ENCODE measurements at regions not wholly inside any gene's neighbourhood (a gene's known extent, or its start where the extent isn't known, plus 50 kb on each side); places are given as distances from the start of the nearest gene placed in this dataset.

DNA sequence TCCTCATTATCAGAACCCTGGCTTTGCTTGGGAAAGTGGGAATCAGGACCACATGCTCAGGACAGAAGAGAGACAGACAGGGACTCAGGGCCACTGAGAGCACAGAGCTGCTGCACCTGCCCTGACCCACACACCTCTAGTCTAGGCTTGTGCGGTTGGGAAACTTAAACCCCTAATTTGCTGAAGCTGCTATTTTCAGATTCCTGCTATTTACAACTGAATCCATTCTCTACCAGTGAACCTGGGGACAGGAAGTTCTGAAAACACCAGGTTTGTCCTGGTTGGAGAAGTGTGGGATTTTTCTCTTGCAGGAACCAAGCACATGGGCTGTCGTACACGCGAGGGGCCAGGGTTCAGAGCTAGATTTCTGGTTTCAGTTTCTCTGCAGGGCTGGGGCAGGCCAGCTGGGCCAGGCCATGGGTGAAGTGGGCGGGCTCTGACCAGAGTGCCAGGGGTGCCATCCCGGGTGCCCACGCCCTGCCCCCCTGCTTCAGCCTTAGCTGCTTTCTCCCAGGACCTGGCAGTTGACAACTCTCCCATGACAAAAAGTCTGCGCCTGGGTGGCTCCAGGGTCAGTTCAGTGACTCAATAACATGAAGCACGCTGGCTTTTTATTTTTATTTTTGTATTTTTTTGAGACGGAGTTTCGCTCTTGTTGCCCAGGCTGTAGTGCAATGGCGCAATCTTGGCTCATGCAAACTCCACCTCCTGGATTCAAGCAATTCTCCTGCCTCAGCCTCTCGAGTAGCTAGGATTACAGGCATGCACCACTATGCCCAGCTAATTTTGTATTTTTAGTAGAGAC, 51.3 kb upstream of the SLC1A4 start (continued):
- TF ChIP-seq, protein P1, sequence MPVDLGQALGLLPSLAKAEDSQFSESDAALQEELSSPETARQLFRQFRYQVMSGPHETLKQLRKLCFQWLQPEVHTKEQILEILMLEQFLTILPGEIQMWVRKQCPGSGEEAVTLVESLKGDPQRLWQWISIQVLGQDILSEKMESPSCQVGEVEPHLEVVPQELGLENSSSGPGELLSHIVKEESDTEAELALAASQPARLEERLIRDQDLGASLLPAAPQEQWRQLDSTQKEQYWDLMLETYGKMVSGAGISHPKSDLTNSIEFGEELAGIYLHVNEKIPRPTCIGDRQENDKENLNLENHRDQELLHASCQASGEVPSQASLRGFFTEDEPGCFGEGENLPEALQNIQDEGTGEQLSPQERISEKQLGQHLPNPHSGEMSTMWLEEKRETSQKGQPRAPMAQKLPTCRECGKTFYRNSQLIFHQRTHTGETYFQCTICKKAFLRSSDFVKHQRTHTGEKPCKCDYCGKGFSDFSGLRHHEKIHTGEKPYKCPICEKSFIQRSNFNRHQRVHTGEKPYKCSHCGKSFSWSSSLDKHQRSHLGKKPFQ (CRISPR knock-in tag; IDR thresholded peaks at IDR 0.05; ENCODE audit: insufficient replicate concordance) = no peak
- TF ChIP-seq, protein P2, sequence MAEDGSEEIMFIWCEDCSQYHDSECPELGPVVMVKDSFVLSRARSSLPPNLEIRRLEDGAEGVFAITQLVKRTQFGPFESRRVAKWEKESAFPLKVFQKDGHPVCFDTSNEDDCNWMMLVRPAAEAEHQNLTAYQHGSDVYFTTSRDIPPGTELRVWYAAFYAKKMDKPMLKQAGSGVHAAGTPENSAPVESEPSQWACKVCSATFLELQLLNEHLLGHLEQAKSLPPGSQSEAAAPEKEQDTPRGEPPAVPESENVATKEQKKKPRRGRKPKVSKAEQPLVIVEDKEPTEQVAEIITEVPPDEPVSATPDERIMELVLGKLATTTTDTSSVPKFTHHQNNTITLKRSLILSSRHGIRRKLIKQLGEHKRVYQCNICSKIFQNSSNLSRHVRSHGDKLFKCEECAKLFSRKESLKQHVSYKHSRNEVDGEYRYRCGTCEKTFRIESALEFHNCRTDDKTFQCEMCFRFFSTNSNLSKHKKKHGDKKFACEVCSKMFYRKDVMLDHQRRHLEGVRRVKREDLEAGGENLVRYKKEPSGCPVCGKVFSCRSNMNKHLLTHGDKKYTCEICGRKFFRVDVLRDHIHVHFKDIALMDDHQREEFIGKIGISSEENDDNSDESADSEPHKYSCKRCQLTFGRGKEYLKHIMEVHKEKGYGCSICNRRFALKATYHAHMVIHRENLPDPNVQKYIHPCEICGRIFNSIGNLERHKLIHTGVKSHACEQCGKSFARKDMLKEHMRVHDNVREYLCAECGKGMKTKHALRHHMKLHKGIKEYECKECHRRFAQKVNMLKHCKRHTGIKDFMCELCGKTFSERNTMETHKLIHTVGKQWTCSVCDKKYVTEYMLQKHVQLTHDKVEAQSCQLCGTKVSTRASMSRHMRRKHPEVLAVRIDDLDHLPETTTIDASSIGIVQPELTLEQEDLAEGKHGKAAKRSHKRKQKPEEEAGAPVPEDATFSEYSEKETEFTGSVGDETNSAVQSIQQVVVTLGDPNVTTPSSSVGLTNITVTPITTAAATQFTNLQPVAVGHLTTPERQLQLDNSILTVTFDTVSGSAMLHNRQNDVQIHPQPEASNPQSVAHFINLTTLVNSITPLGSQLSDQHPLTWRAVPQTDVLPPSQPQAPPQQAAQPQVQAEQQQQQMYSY (CRISPR knock-in tag; IDR thresholded peaks at IDR 0.05) = no peak
- TF ChIP-seq, protein P3, sequence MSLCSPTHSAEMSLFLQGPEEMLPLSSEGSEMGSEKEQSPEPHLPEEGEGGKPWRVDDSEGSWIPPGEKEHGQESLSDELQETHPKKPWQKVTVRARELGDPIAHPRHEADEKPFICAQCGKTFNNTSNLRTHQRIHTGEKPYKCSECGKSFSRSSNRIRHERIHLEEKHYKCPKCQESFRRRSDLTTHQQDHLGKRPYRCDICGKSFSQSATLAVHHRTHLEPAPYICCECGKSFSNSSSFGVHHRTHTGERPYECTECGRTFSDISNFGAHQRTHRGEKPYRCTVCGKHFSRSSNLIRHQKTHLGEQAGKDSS (CRISPR knock-in tag; IDR thresholded peaks at IDR 0.05; ENCODE audit: borderline replicate concordance, low read depth) = no peak
- TF ChIP-seq CHD4 (IDR thresholded peaks at IDR 0.05; ENCODE audit: borderline replicate concordance, low read length) (no peak), ZNF709 (CRISPR knock-in tag; IDR thresholded peaks at IDR 0.05) (0 out of 2 replicates have a peak, but pooled peaks have one; percentile 27), NFE2L1 (CRISPR knock-in tag; IDR thresholded peaks at IDR 0.05; ENCODE audit: borderline replicate concordance) (no peak), RFXANK (CRISPR knock-in tag; IDR thresholded peaks at IDR 0.05) (no peak), RFXAP (CRISPR knock-in tag; IDR thresholded peaks at IDR 0.05; ENCODE audit: borderline replicate concordance) (no peak), ADNP (CRISPR knock-in tag; IDR thresholded peaks at IDR 0.05) (no peak), HES4 (CRISPR knock-in tag; IDR thresholded peaks at IDR 0.05; ENCODE audit: borderline replicate concordance) (0 out of 2 replicates have a peak, but pooled peaks have one; percentile 45)
- TF ChIP-seq, protein P4, sequence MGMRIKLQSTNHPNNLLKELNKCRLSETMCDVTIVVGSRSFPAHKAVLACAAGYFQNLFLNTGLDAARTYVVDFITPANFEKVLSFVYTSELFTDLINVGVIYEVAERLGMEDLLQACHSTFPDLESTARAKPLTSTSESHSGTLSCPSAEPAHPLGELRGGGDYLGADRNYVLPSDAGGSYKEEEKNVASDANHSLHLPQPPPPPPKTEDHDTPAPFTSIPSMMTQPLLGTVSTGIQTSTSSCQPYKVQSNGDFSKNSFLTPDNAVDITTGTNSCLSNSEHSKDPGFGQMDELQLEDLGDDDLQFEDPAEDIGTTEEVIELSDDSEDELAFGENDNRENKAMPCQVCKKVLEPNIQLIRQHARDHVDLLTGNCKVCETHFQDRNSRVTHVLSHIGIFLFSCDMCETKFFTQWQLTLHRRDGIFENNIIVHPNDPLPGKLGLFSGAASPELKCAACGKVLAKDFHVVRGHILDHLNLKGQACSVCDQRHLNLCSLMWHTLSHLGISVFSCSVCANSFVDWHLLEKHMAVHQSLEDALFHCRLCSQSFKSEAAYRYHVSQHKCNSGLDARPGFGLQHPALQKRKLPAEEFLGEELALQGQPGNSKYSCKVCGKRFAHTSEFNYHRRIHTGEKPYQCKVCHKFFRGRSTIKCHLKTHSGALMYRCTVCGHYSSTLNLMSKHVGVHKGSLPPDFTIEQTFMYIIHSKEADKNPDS (CRISPR knock-in tag; IDR thresholded peaks at IDR 0.05) = no peak
- TF ChIP-seq, protein P5, sequence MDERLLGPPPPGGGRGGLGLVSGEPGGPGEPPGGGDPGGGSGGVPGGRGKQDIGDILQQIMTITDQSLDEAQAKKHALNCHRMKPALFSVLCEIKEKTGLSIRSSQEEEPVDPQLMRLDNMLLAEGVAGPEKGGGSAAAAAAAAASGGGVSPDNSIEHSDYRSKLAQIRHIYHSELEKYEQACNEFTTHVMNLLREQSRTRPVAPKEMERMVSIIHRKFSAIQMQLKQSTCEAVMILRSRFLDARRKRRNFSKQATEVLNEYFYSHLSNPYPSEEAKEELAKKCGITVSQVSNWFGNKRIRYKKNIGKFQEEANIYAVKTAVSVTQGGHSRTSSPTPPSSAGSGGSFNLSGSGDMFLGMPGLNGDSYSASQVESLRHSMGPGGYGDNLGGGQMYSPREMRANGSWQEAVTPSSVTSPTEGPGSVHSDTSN (CRISPR knock-in tag; IDR thresholded peaks at IDR 0.05) = no peak
- TF ChIP-seq, protein P6, sequence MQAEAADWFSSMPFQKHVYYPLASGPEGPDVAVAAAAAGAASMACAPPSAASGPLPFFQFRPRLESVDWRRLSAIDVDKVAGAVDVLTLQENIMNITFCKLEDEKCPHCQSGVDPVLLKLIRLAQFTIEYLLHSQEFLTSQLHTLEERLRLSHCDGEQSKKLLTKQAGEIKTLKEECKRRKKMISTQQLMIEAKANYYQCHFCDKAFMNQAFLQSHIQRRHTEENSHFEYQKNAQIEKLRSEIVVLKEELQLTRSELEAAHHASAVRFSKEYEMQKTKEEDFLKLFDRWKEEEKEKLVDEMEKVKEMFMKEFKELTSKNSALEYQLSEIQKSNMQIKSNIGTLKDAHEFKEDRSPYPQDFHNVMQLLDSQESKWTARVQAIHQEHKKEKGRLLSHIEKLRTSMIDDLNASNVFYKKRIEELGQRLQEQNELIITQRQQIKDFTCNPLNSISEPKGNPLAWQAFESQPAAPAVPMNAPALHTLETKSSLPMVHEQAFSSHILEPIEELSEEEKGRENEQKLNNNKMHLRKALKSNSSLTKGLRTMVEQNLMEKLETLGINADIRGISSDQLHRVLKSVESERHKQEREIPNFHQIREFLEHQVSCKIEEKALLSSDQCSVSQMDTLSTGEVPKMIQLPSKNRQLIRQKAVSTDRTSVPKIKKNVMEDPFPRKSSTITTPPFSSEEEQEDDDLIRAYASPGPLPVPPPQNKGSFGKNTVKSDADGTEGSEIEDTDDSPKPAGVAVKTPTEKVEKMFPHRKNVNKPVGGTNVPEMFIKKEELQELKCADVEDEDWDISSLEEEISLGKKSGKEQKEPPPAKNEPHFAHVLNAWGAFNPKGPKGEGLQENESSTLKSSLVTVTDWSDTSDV (CRISPR knock-in tag; IDR thresholded peaks at IDR 0.05) = 0 out of 2 replicates have a peak, but pooled peaks have one; percentile 35
- TF ChIP-seq, protein P7, sequence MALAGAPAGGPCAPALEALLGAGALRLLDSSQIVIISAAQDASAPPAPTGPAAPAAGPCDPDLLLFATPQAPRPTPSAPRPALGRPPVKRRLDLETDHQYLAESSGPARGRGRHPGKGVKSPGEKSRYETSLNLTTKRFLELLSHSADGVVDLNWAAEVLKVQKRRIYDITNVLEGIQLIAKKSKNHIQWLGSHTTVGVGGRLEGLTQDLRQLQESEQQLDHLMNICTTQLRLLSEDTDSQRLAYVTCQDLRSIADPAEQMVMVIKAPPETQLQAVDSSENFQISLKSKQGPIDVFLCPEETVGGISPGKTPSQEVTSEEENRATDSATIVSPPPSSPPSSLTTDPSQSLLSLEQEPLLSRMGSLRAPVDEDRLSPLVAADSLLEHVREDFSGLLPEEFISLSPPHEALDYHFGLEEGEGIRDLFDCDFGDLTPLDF (CRISPR knock-in tag; IDR thresholded peaks at IDR 0.05) = no peak

All from HepG2 (cell line).